ENCODE measurements at regions not wholly inside any gene's neighbourhood (a gene's known extent, or its start where the extent isn't known, plus 50 kb on each side); places are given as distances from the start of the nearest gene placed in this dataset.
A peak's percentile ranks its signal among the peaks of the same experiment; 100 is the strongest.

GRCh38 chr1:38581396-38581795 is 278.2 kb downstream of the RRAGC start:
- Histone ChIP-seq H3K79me2 (ENCODE audit: control insufficient read depth, insufficient read depth, low read length, poor library complexity) (no peaks in the 10 kb centered on the region), H3K4me3 (ENCODE audit: low read depth, low read length) (no peak overlapping the region)

GRCh38 chr1:38580594-38580993 is 279.0 kb downstream of the RRAGC start:
- Histone ChIP-seq H3K4me1 (ENCODE audit: control insufficient read depth in 1 of 2, insufficient read depth in 2 of 2, low read length in 2 of 2) (peaks cover 0 to 4% of the 10 kb centered on the region in 2 experiments), H3K36me3 (ENCODE audit: control insufficient read depth in 1 of 2, insufficient read depth in 2 of 2, low read length in 2 of 2) (no peaks in the 10 kb centered on the region), H3K4me3 (ENCODE audit: low read depth, low read length) (no peak overlapping the region), H4K91ac (ENCODE audit: low read depth, low read length) (no peak overlapping the region), H3K14ac (ENCODE audit: low read length) (no peak overlapping the region), H2BK12ac (ENCODE audit: low read length) (no peak overlapping the region), H2AK5ac (ENCODE audit: low read length) (no peak overlapping the region), H3K4ac (ENCODE audit: low read depth, low read length) (no peak overlapping the region), H3K9ac (ENCODE audit: low read length) (no peak overlapping the region), H2BK5ac (ENCODE audit: low read depth, low read length, poor library complexity) (no peak overlapping the region), H2BK120ac (ENCODE audit: insufficient read depth, low read length, poor library complexity) (no peak overlapping the region), H3K27ac (ENCODE audit: low read depth, low read length) (no peak overlapping the region), H3K18ac (ENCODE audit: low read length) (no peak overlapping the region), H4K12ac (ENCODE audit: low read depth, low read length) (no peak overlapping the region), H3K4me2 (ENCODE audit: low read length) (no peak overlapping the region), H3K79me1 (ENCODE audit: low read length) (no peaks in the 10 kb centered on the region), H3K23ac (ENCODE audit: low read length) (no peak overlapping the region), H2AFZ (ENCODE audit: insufficient read depth, low read length, poor library complexity) (no peak overlapping the region), H3K27me3 (ENCODE audit: insufficient read depth, low read length) (peaks cover 25% of the 10 kb centered on the region), H4K8ac (ENCODE audit: low read depth, low read length) (no peak overlapping the region), H3K79me2 (ENCODE audit: control insufficient read depth, insufficient read depth, low read length, poor library complexity) (no peaks in the 10 kb centered on the region), H3K9me3 (ENCODE audit: insufficient read depth, low read depth, low read length) (peaks cover 2% of the 10 kb centered on the region)
- no CpG with 5 or more reads among the region's 2 CpGs for WGBS (ENCODE audit: extremely low coverage, insufficient coverage, insufficient read length)
- DNase-seq: no peak

More at GRCh38 chr1:38581396-38581795, 278.2 kb downstream of the RRAGC start:
- H3K36me3 ChIP-seq (ENCODE audit: control insufficient read depth in 1 of 2, insufficient read depth in 2 of 2, low read length in 2 of 2): no peaks in the 10 kb centered on the region
- peaks cover 2% of the 10 kb centered on the region for H3K9me3 ChIP-seq (ENCODE audit: insufficient read depth, low read depth, low read length)
- no peak overlapping the region for H3K9ac ChIP-seq (ENCODE audit: low read length)
- no peak overlapping the region for H2AK5ac ChIP-seq (ENCODE audit: low read length)
- H3K27ac ChIP-seq (ENCODE audit: low read depth, low read length): no peak overlapping the region
- H3K4me1 ChIP-seq (ENCODE audit: control insufficient read depth in 1 of 2, insufficient read depth in 2 of 2, low read length in 2 of 2): peaks cover 0 to 4% of the 10 kb centered on the region in 2 experiments
- no peak overlapping the region for H3K4me2 ChIP-seq (ENCODE audit: low read length)
- H2AFZ ChIP-seq (ENCODE audit: insufficient read depth, low read length, poor library complexity): no peak overlapping the region
- H2BK5ac ChIP-seq (ENCODE audit: low read depth, low read length, poor library complexity): no peak overlapping the region
- H3K27me3 ChIP-seq (ENCODE audit: insufficient read depth, low read length): peaks cover 25% of the 10 kb centered on the region
- H4K12ac ChIP-seq (ENCODE audit: low read depth, low read length): no peak overlapping the region
- H4K91ac ChIP-seq (ENCODE audit: low read depth, low read length): no peak overlapping the region
- H2BK12ac ChIP-seq (ENCODE audit: low read length): no peak overlapping the region
- no peak for DNase-seq
- no peaks in the 10 kb centered on the region for H3K79me1 ChIP-seq (ENCODE audit: low read length)
- H2BK120ac ChIP-seq (ENCODE audit: insufficient read depth, low read length, poor library complexity): no peak overlapping the region
- H3K23ac ChIP-seq (ENCODE audit: low read length): no peak overlapping the region
- no peak overlapping the region for H3K4ac ChIP-seq (ENCODE audit: low read depth, low read length)
- H3K14ac ChIP-seq (ENCODE audit: low read length): no peak overlapping the region
- no peak overlapping the region for H4K8ac ChIP-seq (ENCODE audit: low read depth, low read length)
- WGBS (ENCODE audit: extremely low coverage, insufficient coverage, insufficient read length): no CpG with 5 or more reads among the region's 2 CpGs
- no peak overlapping the region for H3K18ac ChIP-seq (ENCODE audit: low read length)

GRCh38 chr1:38579056-38579455 is 280.5 kb downstream of the RRAGC start:
- Histone ChIP-seq H2BK12ac (ENCODE audit: low read length) (no peak overlapping the region), H4K91ac (ENCODE audit: low read depth, low read length) (no peak overlapping the region), H4K12ac (ENCODE audit: low read depth, low read length) (no peak overlapping the region), H4K8ac (ENCODE audit: low read depth, low read length) (no peak overlapping the region), H3K18ac (ENCODE audit: low read length) (no peak overlapping the region), H3K9me3 (ENCODE audit: insufficient read depth, low read depth, low read length) (no peaks in the 10 kb centered on the region), H3K27ac (ENCODE audit: low read depth, low read length) (no peak overlapping the region), H2AFZ (ENCODE audit: insufficient read depth, low read length, poor library complexity) (no peak overlapping the region), H3K14ac (ENCODE audit: low read length) (no peak overlapping the region), H3K27me3 (ENCODE audit: insufficient read depth, low read length) (peaks cover 25% of the 10 kb centered on the region), H3K4me2 (ENCODE audit: low read length) (no peak overlapping the region), H2BK5ac (ENCODE audit: low read depth, low read length, poor library complexity) (no peak overlapping the region), H3K4me3 (ENCODE audit: low read depth, low read length) (no peak overlapping the region), H3K79me1 (ENCODE audit: low read length) (no peaks in the 10 kb centered on the region), H2BK120ac (ENCODE audit: insufficient read depth, low read length, poor library complexity) (no peak overlapping the region), H3K4ac (ENCODE audit: low read depth, low read length) (no peak overlapping the region), H3K4me1 (ENCODE audit: control insufficient read depth in 1 of 2, insufficient read depth in 2 of 2, low read length in 2 of 2) (peaks cover 0 to 4% of the 10 kb centered on the region in 2 experiments), H3K79me2 (ENCODE audit: control insufficient read depth, insufficient read depth, low read length, poor library complexity) (no peaks in the 10 kb centered on the region), H3K23ac (ENCODE audit: low read length) (no peak overlapping the region), H2AK5ac (ENCODE audit: low read length) (no peak overlapping the region), H3K9ac (ENCODE audit: low read length) (no peak overlapping the region), H3K36me3 (ENCODE audit: control insufficient read depth in 1 of 2, insufficient read depth in 2 of 2, low read length in 2 of 2) (no peaks in the 10 kb centered on the region)
- DNase-seq: no peak
- WGBS (ENCODE audit: extremely low coverage, insufficient coverage, insufficient read length): no CpG with 5 or more reads among the region's 5 CpGs

GRCh38 chr1:38578271-38578951 is 281.2 kb downstream of the RRAGC start:
- H3K23ac ChIP-seq (ENCODE audit: low read length): peak overlapping the region; percentile 10
- H3K36me3 ChIP-seq (ENCODE audit: control insufficient read depth in 1 of 2, insufficient read depth in 2 of 2, low read length in 2 of 2): no peaks in the 10 kb centered on the region
- H4K91ac ChIP-seq (ENCODE audit: low read depth, low read length): no peak overlapping the region
- peaks cover 0 to 4% of the 10 kb centered on the region in 2 experiments for H3K4me1 ChIP-seq (ENCODE audit: control insufficient read depth in 1 of 2, insufficient read depth in 2 of 2, low read length in 2 of 2)
- H2AK5ac ChIP-seq (ENCODE audit: low read length): no peak overlapping the region
- no peak overlapping the region for H3K27ac ChIP-seq (ENCODE audit: low read depth, low read length)
- H4K12ac ChIP-seq (ENCODE audit: low read depth, low read length): no peak overlapping the region
- H3K14ac ChIP-seq (ENCODE audit: low read length): no peak overlapping the region
- peaks cover 25% of the 10 kb centered on the region for H3K27me3 ChIP-seq (ENCODE audit: insufficient read depth, low read length)
- H3K4ac ChIP-seq (ENCODE audit: low read depth, low read length): no peak overlapping the region
- no peak overlapping the region for H2AFZ ChIP-seq (ENCODE audit: insufficient read depth, low read length, poor library complexity)
- no peak overlapping the region for H4K8ac ChIP-seq (ENCODE audit: low read depth, low read length)
- no peak overlapping the region for H3K18ac ChIP-seq (ENCODE audit: low read length)
- no peak overlapping the region for H3K9ac ChIP-seq (ENCODE audit: low read length)
- no CpG with 5 or more reads among the region's 66 CpGs for WGBS (ENCODE audit: extremely low coverage, insufficient coverage, insufficient read length)
- H2BK12ac ChIP-seq (ENCODE audit: low read length): no peak overlapping the region
- H3K79me2 ChIP-seq (ENCODE audit: control insufficient read depth, insufficient read depth, low read length, poor library complexity): no peaks in the 10 kb centered on the region
- H2BK120ac ChIP-seq (ENCODE audit: insufficient read depth, low read length, poor library complexity): no peak overlapping the region
- H3K4me3 ChIP-seq (ENCODE audit: low read depth, low read length): no peak overlapping the region
- no peak for DNase-seq
- H2BK5ac ChIP-seq (ENCODE audit: low read depth, low read length, poor library complexity): no peak overlapping the region
- no peaks in the 10 kb centered on the region for H3K79me1 ChIP-seq (ENCODE audit: low read length)
- peak overlapping the region; percentile 59 for H3K4me2 ChIP-seq (ENCODE audit: low read length)
- no peaks in the 10 kb centered on the region for H3K9me3 ChIP-seq (ENCODE audit: insufficient read depth, low read depth, low read length)

Measured in trophoblast cell (in vitro differentiated cells and primary cell).